ENCODE measurements at regions not wholly inside any gene's neighbourhood (a gene's known extent, or its start where the extent isn't known, plus 50 kb on each side); places are given as distances from the start of the nearest gene placed in this dataset.

DNA sequence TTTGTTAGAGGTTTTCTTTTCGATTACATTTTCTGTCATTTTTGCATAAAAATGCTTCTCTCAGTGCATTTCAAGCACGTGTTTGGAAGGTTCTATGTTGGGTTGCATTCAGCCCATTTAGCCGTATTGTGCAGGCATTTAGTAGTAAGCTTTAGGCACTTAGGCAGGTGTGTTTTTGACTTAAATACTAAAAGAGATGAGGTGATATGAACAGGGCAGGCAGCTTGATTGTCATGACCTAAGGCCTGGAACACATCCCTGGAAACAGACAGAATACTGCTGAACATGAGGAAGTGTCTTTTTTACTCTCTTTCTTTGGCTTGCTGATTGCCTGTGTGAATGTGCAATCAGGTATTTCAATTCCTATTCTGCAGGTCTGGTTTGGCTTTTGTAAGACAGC lies 610.5 kb upstream of the MAN1A1 start:
- no peak for TF ChIP-seq REST (IDR thresholded peaks at IDR 0.05; ENCODE audit: insufficient read depth in 1 of 2, low read depth in 2 of 2, low read length in 2 of 2)
- TF ChIP-seq FOXP2 (optimal IDR thresholded peaks at IDR 0.05; ENCODE audit: borderline replicate concordance, extremely low read depth, extremely low read length, insufficient read depth): no peak
- no peak for TF ChIP-seq POLR2AphosphoS5 (IDR thresholded peaks at IDR 0.05; ENCODE audit: low read depth, low read length)
- no peak for TF ChIP-seq TAF1 (IDR thresholded peaks at IDR 0.05; ENCODE audit: borderline replicate concordance, insufficient read depth, low read length)
- no peak for TF ChIP-seq SIN3A (IDR thresholded peaks at IDR 0.05; ENCODE audit: borderline replicate concordance, insufficient read depth, low read length)

DNA sequence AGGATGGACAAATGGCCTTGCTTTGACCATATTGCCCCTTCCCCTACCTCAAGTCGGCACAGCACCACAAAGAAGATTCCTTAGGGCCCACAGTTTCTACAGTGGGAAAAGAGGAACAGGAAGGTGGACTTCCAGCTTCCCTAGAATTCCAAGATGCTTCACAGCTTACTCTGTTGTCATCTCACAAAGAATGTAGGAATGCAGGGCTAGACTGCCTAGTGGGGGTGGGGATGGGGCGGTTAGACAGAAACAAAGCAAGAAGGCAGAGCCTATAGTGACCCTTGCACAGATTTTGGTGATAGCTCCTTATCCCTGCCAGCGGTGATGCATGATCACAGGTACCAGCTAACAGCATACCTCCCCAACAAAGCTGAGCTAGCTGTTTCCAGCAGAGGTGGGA lies 607.6 kb upstream of the MAN1A1 start:
- TF ChIP-seq TAF1 (IDR thresholded peaks at IDR 0.05; ENCODE audit: borderline replicate concordance, insufficient read depth, low read length) (no peak), FOXP2 (optimal IDR thresholded peaks at IDR 0.05; ENCODE audit: borderline replicate concordance, extremely low read depth, extremely low read length, insufficient read depth) (no peak), POLR2AphosphoS5 (IDR thresholded peaks at IDR 0.05; ENCODE audit: low read depth, low read length) (no peak), SIN3A (IDR thresholded peaks at IDR 0.05; ENCODE audit: borderline replicate concordance, insufficient read depth, low read length) (no peak), REST (IDR thresholded peaks at IDR 0.05; ENCODE audit: insufficient read depth in 1 of 2, low read depth in 2 of 2, low read length in 2 of 2) (no peak)

- TF ChIP-seq FOXP2 (optimal IDR thresholded peaks at IDR 0.05; ENCODE audit: borderline replicate concordance, extremely low read depth, extremely low read length, insufficient read depth) (no peak), POLR2AphosphoS5 (IDR thresholded peaks at IDR 0.05; ENCODE audit: low read depth, low read length) (no peak), REST (IDR thresholded peaks at IDR 0.05; ENCODE audit: insufficient read depth in 1 of 2, low read depth in 2 of 2, low read length in 2 of 2) (no peak), TAF1 (IDR thresholded peaks at IDR 0.05; ENCODE audit: borderline replicate concordance, insufficient read depth, low read length) (no peak), SIN3A (IDR thresholded peaks at IDR 0.05; ENCODE audit: borderline replicate concordance, insufficient read depth, low read length) (no peak)
Observed at GRCh38 chr6:119952696-119953095, 603.1 kb upstream of the MAN1A1 start.

GRCh38 chr6:119950681-119951080 lies 601.1 kb upstream of the MAN1A1 start:
- no peak for TF ChIP-seq TAF1 (IDR thresholded peaks at IDR 0.05; ENCODE audit: borderline replicate concordance, insufficient read depth, low read length)
- TF ChIP-seq SIN3A (IDR thresholded peaks at IDR 0.05; ENCODE audit: borderline replicate concordance, insufficient read depth, low read length): no peak
- TF ChIP-seq POLR2AphosphoS5 (IDR thresholded peaks at IDR 0.05; ENCODE audit: low read depth, low read length): no peak
- TF ChIP-seq REST (IDR thresholded peaks at IDR 0.05; ENCODE audit: insufficient read depth in 1 of 2, low read depth in 2 of 2, low read length in 2 of 2): no peak
- no peak for TF ChIP-seq FOXP2 (optimal IDR thresholded peaks at IDR 0.05; ENCODE audit: borderline replicate concordance, extremely low read depth, extremely low read length, insufficient read depth)

Data from PFSK-1 (cell line).